ENCODE measurements at regions not wholly inside any gene's neighbourhood (a gene's known extent, or its start where the extent isn't known, plus 50 kb on each side); places are given as distances from the start of the nearest gene placed in this dataset.

- TF ChIP-seq, protein P1, sequence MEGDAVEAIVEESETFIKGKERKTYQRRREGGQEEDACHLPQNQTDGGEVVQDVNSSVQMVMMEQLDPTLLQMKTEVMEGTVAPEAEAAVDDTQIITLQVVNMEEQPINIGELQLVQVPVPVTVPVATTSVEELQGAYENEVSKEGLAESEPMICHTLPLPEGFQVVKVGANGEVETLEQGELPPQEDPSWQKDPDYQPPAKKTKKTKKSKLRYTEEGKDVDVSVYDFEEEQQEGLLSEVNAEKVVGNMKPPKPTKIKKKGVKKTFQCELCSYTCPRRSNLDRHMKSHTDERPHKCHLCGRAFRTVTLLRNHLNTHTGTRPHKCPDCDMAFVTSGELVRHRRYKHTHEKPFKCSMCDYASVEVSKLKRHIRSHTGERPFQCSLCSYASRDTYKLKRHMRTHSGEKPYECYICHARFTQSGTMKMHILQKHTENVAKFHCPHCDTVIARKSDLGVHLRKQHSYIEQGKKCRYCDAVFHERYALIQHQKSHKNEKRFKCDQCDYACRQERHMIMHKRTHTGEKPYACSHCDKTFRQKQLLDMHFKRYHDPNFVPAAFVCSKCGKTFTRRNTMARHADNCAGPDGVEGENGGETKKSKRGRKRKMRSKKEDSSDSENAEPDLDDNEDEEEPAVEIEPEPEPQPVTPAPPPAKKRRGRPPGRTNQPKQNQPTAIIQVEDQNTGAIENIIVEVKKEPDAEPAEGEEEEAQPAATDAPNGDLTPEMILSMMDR (IDR thresholded peaks at IDR 0.05; ENCODE audit: low read depth, low read length) = no peak
- TF ChIP-seq POLR2A (IDR thresholded peaks at IDR 0.05; ENCODE audit: extremely low read depth, insufficient read length) = no peak
- TF ChIP-seq, protein P2, sequence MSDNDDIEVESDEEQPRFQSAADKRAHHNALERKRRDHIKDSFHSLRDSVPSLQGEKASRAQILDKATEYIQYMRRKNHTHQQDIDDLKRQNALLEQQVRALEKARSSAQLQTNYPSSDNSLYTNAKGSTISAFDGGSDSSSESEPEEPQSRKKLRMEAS (IDR thresholded peaks at IDR 0.05; ENCODE audit: low read depth, low read length) = no peak
Observed at GRCh38 chr5:167631191-167631590, 660.3 kb upstream of the WWC1 start.

Data from NB4 (cell line).